ENCODE measurements at regions not wholly inside any gene's neighbourhood (a gene's known extent, or its start where the extent isn't known, plus 50 kb on each side); places are given as distances from the start of the nearest gene placed in this dataset.
"Not testable (repeated sequence)": the region's sequence is repeated elsewhere in the genome, so short reads cannot be mapped to it uniquely, and the experiment has no call there.

DNA sequence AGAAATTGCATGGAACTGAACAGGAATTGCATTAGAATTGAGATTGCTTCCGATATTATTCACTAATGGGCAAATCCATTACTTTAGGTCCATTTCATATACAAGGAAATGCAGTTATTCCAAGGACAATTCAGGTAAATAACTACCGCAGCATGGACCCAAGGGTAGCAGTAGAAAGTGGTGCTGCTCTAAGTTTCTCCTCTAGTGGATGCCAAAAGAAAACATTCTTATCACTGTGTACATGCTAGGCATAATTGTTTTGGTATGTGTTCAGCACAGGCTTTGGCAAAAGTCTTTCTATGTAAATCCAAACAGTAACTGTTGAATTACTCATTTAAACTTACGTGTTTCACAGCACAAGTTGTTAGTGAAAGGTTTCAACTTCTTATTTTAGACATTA is 890.1 kb upstream of the ADAMTS5 start:
- not testable (repeated sequence) for TF ChIP-seq POLR2AphosphoS5 (IDR thresholded peaks at IDR 0.05; ENCODE audit: insufficient read depth in 1 of 2, low read depth in 1 of 2); CTCF (IDR thresholded peaks at IDR 0.05); POLR2A (IDR thresholded peaks at IDR 0.05)

All from vagina (tissue), 2 donors.